HFF-Myc (cell line): ENCODE measurements at regions not wholly inside any gene's neighbourhood (a gene's known extent, or its start where the extent isn't known, plus 50 kb on each side); places are given as distances from the start of the nearest gene placed in this dataset.

Source experiments
- DNase-seq: peaks from one replicate; pipeline ENCODE4 v3.0.0-alpha.2; 2011; ENCODE audit warnings: low read depth; ENCODE audit errors: extremely low read depth
- H3K4me3 ChIP-seq: replicated peaks from 2 replicates; pipeline ENCODE4 v1.5.1; 2011; ENCODE audit warnings: low read depth, mild to moderate bottlenecking, control low read depth, low read length
- CTCF ChIP-seq: IDR thresholded peaks from 2 replicates; pipeline ENCODE4 v1.5.1; 2012; ENCODE audit warnings: mild to moderate bottlenecking, low read depth, low read length, control low read depth; ENCODE audit errors: missing control alignments

DNA sequence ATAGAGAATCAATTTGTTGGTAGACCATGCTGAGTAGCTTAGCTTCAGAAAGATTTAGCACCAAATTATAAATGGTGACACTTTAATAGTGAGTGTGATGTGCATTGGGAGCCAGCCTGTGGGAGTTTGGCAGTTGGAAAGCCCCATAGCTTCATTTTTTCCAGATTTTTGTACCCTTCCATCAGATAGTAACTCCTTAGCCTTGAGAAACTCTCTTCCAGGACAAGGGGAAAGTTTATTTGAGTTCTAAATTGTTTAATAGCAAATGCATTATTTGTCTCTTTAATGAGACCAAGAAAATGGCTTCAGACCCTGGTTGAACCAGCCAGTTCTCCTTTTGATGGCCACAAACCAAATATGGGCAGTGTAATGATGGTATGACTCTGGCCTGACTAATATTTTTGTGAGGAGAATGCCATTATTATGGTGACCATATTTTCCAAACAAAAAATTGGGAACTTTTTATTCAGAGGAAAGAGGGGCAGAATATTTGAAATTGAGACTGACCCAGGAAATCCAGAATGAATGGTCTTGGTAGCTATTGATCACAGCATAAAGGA lies 49.8 kb downstream of the PLCE1 start:
- DNase-seq = no peak
- TF ChIP-seq CTCF = no peak
- no peak overlapping the region for H3K4me3 ChIP-seq

DNA sequence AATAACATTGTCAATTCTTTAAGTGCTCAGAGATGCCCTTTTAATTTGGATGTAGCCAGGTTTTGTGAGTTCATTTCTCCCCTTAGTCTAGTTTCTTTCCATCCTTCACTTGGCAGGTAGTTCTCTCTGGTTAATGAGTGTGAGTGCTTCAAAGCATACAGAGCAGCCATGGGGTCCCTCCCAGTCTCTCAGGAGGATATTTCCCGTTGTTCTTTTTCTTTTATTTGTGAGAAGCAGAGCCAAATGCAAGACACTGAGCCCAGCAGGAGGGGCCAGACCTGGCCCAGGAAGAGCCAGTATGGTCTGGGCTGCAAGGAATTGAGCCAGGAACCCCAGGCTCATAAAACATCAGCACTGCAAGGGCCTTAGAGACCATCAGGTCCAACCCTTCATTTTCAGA lies 52.4 kb downstream of the PLCE1 start:
- H3K4me3 ChIP-seq = no peak overlapping the region
- TF ChIP-seq CTCF = no peak
- no peak for DNase-seq

DNA sequence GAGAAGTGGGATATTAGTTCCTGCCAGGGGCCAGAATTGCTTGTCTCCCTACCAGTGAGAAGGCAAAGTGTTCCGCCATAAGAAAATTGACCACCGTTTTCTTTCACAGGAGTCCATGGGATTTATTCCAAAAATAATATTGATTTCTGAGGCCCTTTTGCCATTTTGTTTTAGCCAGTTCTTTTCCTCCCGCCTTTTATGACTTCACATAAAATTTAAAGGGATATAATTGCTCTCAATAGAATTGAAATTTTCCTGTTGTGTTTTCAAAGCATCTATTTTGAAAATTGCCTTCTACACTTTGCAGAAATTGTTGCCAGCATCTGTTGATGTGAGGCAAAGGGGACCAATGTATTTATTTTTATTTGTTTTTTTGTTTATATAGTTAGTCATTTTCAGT lies 53.6 kb downstream of the PLCE1 start:
- TF ChIP-seq CTCF = no peak
- no peak overlapping the region for H3K4me3 ChIP-seq
- no peak for DNase-seq

GRCh38 chr10:94049911-94050310 lies 56.2 kb downstream of the PLCE1 start:
- TF ChIP-seq CTCF = no peak
- no peak for DNase-seq
- no peak overlapping the region for H3K4me3 ChIP-seq

- TF ChIP-seq CTCF = no peak
- H3K4me3 ChIP-seq = no peak overlapping the region
- no peak for DNase-seq
These were observed 58.5 kb downstream of the PLCE1 start for GRCh38 chr10:94052281-94052680.

GRCh38 chr10:94052866-94053791 lies 59.4 kb downstream of the PLCE1 start:
- no peak for TF ChIP-seq CTCF
- H3K4me3 ChIP-seq = no peak overlapping the region
- DNase-seq = no peak
